Uterus (tissue), 3 donors: ENCODE measurements at regions not wholly inside any gene's neighbourhood (a gene's known extent, or its start where the extent isn't known, plus 50 kb on each side); places are given as distances from the start of the nearest gene placed in this dataset.

Experiments
- DNase-seq, 2 donors: peaks; one replicate each; pipeline ENCODE4 v3.0.0-alpha.2; 2019 to 2020
- H3K27ac ChIP-seq, 2 donors: fragments of 200-600 bp; sonication (generic); 1 replicate in 1 of 2; 2 replicates in 1 of 2; pipeline ENCODE4 v1.5.1; 2016 to 2018
- H3K27me3 ChIP-seq, 2 donors: fragments of 200-600 bp; sonication (generic); one replicate each; pipeline ENCODE4 v1.5.1; 2018 to 2019; ENCODE audit warnings: control low read depth in 1 of 2
- H3K36me3 ChIP-seq, 2 donors: fragments of 200-600 bp; sonication (generic); one replicate each; pipeline ENCODE4 v1.5.1; 2019; ENCODE audit warnings: control low read depth in 1 of 2
- H3K4me1 ChIP-seq, 2 donors: fragments of 200-600 bp; sonication (generic); one replicate each; pipeline ENCODE4 v1.5.1; 2018 to 2019; ENCODE audit warnings: control low read depth in 1 of 2
- H3K4me3 ChIP-seq, 2 donors: fragments of 200-600 bp; sonication (generic); 1 replicate in 1 of 2; 2 replicates in 1 of 2; pipeline ENCODE4 v1.5.1; 2018 to 2019; ENCODE audit warnings: mild to moderate bottlenecking in 1 of 2
- H3K9me3 ChIP-seq, 2 donors: fragments of 200-600 bp; sonication (generic); one replicate each; pipeline ENCODE4 v1.5.1; 2019; ENCODE audit warnings: control low read depth in 1 of 2
- CTCF ChIP-seq, 4 experiments: fragments of 200-600 bp in 2 of 4; fragments of 450-650 bp in 2 of 4; sonication (generic) in 2 of 4; IDR thresholded peaks; one replicate each; pipeline ENCODE4 v1.5.1; 2016 to 2019; ENCODE audit warnings: antibody characterized with exemption in 4 of 4, mild to moderate bottlenecking in 2 of 4, moderate library complexity in 1 of 4
- POLR2A ChIP-seq, 2 donors: fragments of 450-650 bp; IDR thresholded peaks; one replicate each; pipeline ENCODE4 v1.6.1; 2016; ENCODE audit warnings: antibody characterized with exemption in 2 of 2, mild to moderate bottlenecking in 1 of 2, moderate library complexity in 1 of 2
- intact Hi-C: fragments of 100-400 bp; cut with DNase I; formaldehyde crosslinking; loops from one replicate; pipeline ENCODE4 v1.15.1; 2023; ENCODE audit warnings: low total_unique reads
- donor health status: DM: yes; HTN: yes; CAD: no.

- Histone ChIP-seq H3K27ac (no peak overlapping the region), H3K36me3 (no peaks in the 10 kb centered on the region), H3K27me3 (no peaks in the 10 kb centered on the region), H3K4me3 (no peak overlapping the region), H3K9me3 (no peaks in the 10 kb centered on the region), H3K4me1 (no peaks in the 10 kb centered on the region)
- TF ChIP-seq CTCF (IDR thresholded peaks at IDR 0.05) (no peak), POLR2A (IDR thresholded peaks at IDR 0.05) (no peak)
- DNase-seq = no peak
- intact Hi-C loops = no loop called here
Observed at GRCh38 chr20:51096582-51097267, 73.8 kb upstream of the KCNG1 start.

- peaks cover 0 to 8% of the 10 kb centered on the region in 2 donors for H3K27me3 ChIP-seq
- intact Hi-C loops = no loop called here
- H3K27ac ChIP-seq = no peak overlapping the region
- DNase-seq = no peak
- H3K4me1 ChIP-seq = no peaks in the 10 kb centered on the region
- H3K36me3 ChIP-seq = no peaks in the 10 kb centered on the region
- no peak for TF ChIP-seq POLR2A (IDR thresholded peaks at IDR 0.05)
- no peak for TF ChIP-seq CTCF (IDR thresholded peaks at IDR 0.05)
- no peaks in the 10 kb centered on the region for H3K9me3 ChIP-seq
- no peak overlapping the region for H3K4me3 ChIP-seq
Observed at GRCh38 chr20:51095633-51096521, 73.0 kb upstream of the KCNG1 start.

- no peak for TF ChIP-seq CTCF (IDR thresholded peaks at IDR 0.05)
- TF ChIP-seq POLR2A (IDR thresholded peaks at IDR 0.05) = no peak
- intact Hi-C loops = no loop called here
- Histone ChIP-seq H3K27ac (no peak overlapping the region), H3K9me3 (no peaks in the 10 kb centered on the region), H3K36me3 (no peaks in the 10 kb centered on the region), H3K27me3 (peaks cover 0 to 11% of the 10 kb centered on the region in 2 donors), H3K4me1 (no peaks in the 10 kb centered on the region), H3K4me3 (no peak overlapping the region)
- DNase-seq = no peak
Observed at GRCh38 chr20:51094221-51094620, 71.3 kb upstream of the KCNG1 start.

GRCh38 chr20:51093240-51093763 is 70.4 kb upstream of the KCNG1 start:
- H3K4me3 ChIP-seq = no peak overlapping the region
- H3K27me3 ChIP-seq = peaks cover 0 to 11% of the 10 kb centered on the region in 2 donors
- H3K4me1 ChIP-seq = no peaks in the 10 kb centered on the region
- intact Hi-C loops = no loop called here
- DNase-seq = no peak
- no peaks in the 10 kb centered on the region for H3K9me3 ChIP-seq
- no peak overlapping the region for H3K27ac ChIP-seq
- H3K36me3 ChIP-seq = no peaks in the 10 kb centered on the region
- TF ChIP-seq POLR2A (IDR thresholded peaks at IDR 0.05) (no peak), CTCF (IDR thresholded peaks at IDR 0.05) (no peak)

- TF ChIP-seq POLR2A (IDR thresholded peaks at IDR 0.05) (no peak), CTCF (IDR thresholded peaks at IDR 0.05) (no peak)
Observed at GRCh38 chr20:51092338-51092737, 69.4 kb upstream of the KCNG1 start.

More at GRCh38 chr20:51092338-51092737, 69.4 kb upstream of the KCNG1 start:
- no peak overlapping the region for H3K27ac ChIP-seq
- H3K9me3 ChIP-seq = no peaks in the 10 kb centered on the region
- intact Hi-C loops = no loop called here
- no peak for DNase-seq
- no peaks in the 10 kb centered on the region for H3K36me3 ChIP-seq
- no peaks in the 10 kb centered on the region for H3K4me1 ChIP-seq
- H3K27me3 ChIP-seq = peaks cover 0 to 11% of the 10 kb centered on the region in 2 donors
- no peak overlapping the region for H3K4me3 ChIP-seq
